Parathyroid adenoma (tissue), 2 donors: ENCODE measurements at regions not wholly inside any gene's neighbourhood (a gene's known extent, or its start where the extent isn't known, plus 50 kb on each side); places are given as distances from the start of the nearest gene placed in this dataset.

Source experiments
- H2AFZ ChIP-seq: fragments of 300-600 bp; sonication (generic); one replicate; pipeline ENCODE4 v1.7.0; 2017; ENCODE audit warnings: antibody characterized with exemption, mild to moderate bottlenecking
- H3K27ac ChIP-seq: fragments of 300-600 bp; sonication (generic); one replicate; pipeline ENCODE4 v1.7.0; 2017
- H3K27me3 ChIP-seq: fragments of 300-600 bp; sonication (generic); one replicate; pipeline ENCODE4 v1.7.0; 2017; ENCODE audit warnings: low read length; ENCODE audit not compliant: control insufficient read depth, insufficient read depth
- H3K36me3 ChIP-seq: fragments of 300-600 bp; sonication (generic); one replicate; pipeline ENCODE4 v1.7.0; 2017; ENCODE audit warnings: low read length; ENCODE audit not compliant: control insufficient read depth, insufficient read depth
- H3K4me1 ChIP-seq: fragments of 300-600 bp; sonication (generic); one replicate; pipeline ENCODE4 v1.7.0; 2017; ENCODE audit warnings: control low read depth
- H3K4me2 ChIP-seq: fragments of 300-600 bp; sonication (generic); one replicate; pipeline ENCODE4 v1.7.0; 2017; ENCODE audit warnings: low read length
- H3K4me3 ChIP-seq: fragments of 300-600 bp; sonication (generic); one replicate; pipeline ENCODE4 v1.7.0; 2017; ENCODE audit warnings: low read depth, low read length
- H3K79me2 ChIP-seq: fragments of 300-600 bp; sonication (generic); one replicate; pipeline ENCODE4 v1.7.0; 2017; ENCODE audit warnings: control low read depth
- H3K9ac ChIP-seq: fragments of 300-600 bp; sonication (generic); one replicate; pipeline ENCODE4 v1.7.0; 2017; ENCODE audit warnings: mild to moderate bottlenecking
- H3K9me3 ChIP-seq: fragments of 300-600 bp; sonication (generic); one replicate; pipeline ENCODE4 v1.7.0; 2017; ENCODE audit warnings: low read length; ENCODE audit not compliant: control insufficient read depth
- CTCF ChIP-seq: fragments of 300-600 bp; sonication (generic); IDR thresholded peaks from one replicate; pipeline ENCODE4 v1.7.0; 2017; ENCODE audit warnings: antibody characterized with exemption, mild to moderate bottlenecking
- donor health status: primary hyperparathyroidism.

DNA sequence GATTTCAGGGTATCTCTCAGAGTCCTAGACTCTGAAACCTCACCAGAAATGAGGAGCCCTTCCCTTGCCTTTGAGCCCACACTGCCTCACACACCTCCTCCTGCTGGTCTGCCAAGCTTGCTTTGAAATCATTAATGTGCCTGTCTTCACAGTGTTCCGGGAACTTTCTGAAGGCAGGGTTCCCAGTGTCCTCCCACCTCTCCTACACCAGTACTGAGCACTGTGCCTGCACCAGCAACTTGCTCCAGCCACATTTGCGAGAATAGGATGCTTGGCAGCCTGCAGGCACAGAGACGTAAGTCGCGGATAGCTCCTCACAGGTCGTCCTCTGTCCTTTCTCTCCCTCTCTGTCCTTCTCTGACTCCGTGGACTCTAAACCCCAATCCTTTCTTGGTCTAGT, 408.4 kb upstream of the EEF2KMT start:
- Histone ChIP-seq H3K27me3 (no peaks in the 10 kb centered on the region), H3K36me3 (no peaks in the 10 kb centered on the region), H3K4me3 (no peak overlapping the region), H3K79me2 (no peaks in the 10 kb centered on the region), H3K4me2 (no peak overlapping the region), H3K4me1 (no peaks in the 10 kb centered on the region), H3K9ac (no peak overlapping the region), H2AFZ (no peak overlapping the region), H3K27ac (no peak overlapping the region), H3K9me3 (no peaks in the 10 kb centered on the region)
- no peak for TF ChIP-seq CTCF

- H3K27me3 ChIP-seq, result no peaks in the 10 kb centered on the region
These were observed 407.7 kb upstream of the EEF2KMT start for GRCh38 chr16:5505091-5505887.

GRCh38 chr16:5504064-5504781, 406.6 kb upstream of the EEF2KMT start:
- H3K4me2 ChIP-seq, result no peak overlapping the region
- H3K79me2 ChIP-seq, result no peaks in the 10 kb centered on the region
- no peak overlapping the region for H3K9ac ChIP-seq
- TF ChIP-seq CTCF, result no peak
- no peak overlapping the region for H3K4me3 ChIP-seq
- H3K27ac ChIP-seq, result no peak overlapping the region
- H2AFZ ChIP-seq, result no peak overlapping the region
- H3K27me3 ChIP-seq, result no peaks in the 10 kb centered on the region
- no peaks in the 10 kb centered on the region for H3K9me3 ChIP-seq
- no peaks in the 10 kb centered on the region for H3K36me3 ChIP-seq
- H3K4me1 ChIP-seq, result no peaks in the 10 kb centered on the region

More at GRCh38 chr16:5505091-5505887, 407.7 kb upstream of the EEF2KMT start:
- no peak overlapping the region for H3K27ac ChIP-seq
- no peaks in the 10 kb centered on the region for H3K9me3 ChIP-seq
- no peak overlapping the region for H2AFZ ChIP-seq
- H3K36me3 ChIP-seq, result no peaks in the 10 kb centered on the region
- H3K4me1 ChIP-seq, result no peaks in the 10 kb centered on the region
- TF ChIP-seq CTCF, result no peak
- H3K4me2 ChIP-seq, result no peak overlapping the region
- no peaks in the 10 kb centered on the region for H3K79me2 ChIP-seq
- H3K4me3 ChIP-seq, result no peak overlapping the region
- H3K9ac ChIP-seq, result no peak overlapping the region

- H3K36me3 ChIP-seq, result no peaks in the 10 kb centered on the region
These were observed 405.3 kb upstream of the EEF2KMT start for GRCh38 chr16:5502944-5503343.

More at GRCh38 chr16:5502944-5503343, 405.3 kb upstream of the EEF2KMT start:
- Histone ChIP-seq H3K4me2 (no peak overlapping the region), H3K4me1 (no peaks in the 10 kb centered on the region), H3K27ac (no peak overlapping the region), H2AFZ (no peak overlapping the region), H3K9ac (no peak overlapping the region), H3K27me3 (no peaks in the 10 kb centered on the region), H3K9me3 (no peaks in the 10 kb centered on the region), H3K79me2 (no peaks in the 10 kb centered on the region), H3K4me3 (no peak overlapping the region)
- no peak for TF ChIP-seq CTCF
